KMS-11 (cell line): ENCODE measurements at regions not wholly inside any gene's neighbourhood (a gene's known extent, or its start where the extent isn't known, plus 50 kb on each side); places are given as distances from the start of the nearest gene placed in this dataset.

ENCODE experiments used
- H2AFZ ChIP-seq: fragments of 200-600 bp; sonication (generic); 2 replicates; pipeline ENCODE4 v1.6.1; 2016; ENCODE audit warnings: antibody characterized with exemption, mixed run types, low read depth
- H3K27ac ChIP-seq: fragments of 200-600 bp; sonication (generic); 2 replicates; pipeline ENCODE4 v1.6.1; 2016; ENCODE audit warnings: mild to moderate bottlenecking, mixed run types
- H3K27me3 ChIP-seq: fragments of 200-600 bp; sonication (generic); 2 replicates; pipeline ENCODE4 v1.6.1; 2017; ENCODE audit warnings: mild to moderate bottlenecking, low read depth, mixed run types, moderate library complexity; ENCODE audit not compliant: insufficient read depth
- H3K36me3 ChIP-seq: fragments of 200-600 bp; sonication (generic); 2 replicates; pipeline ENCODE4 v1.6.1; 2017; ENCODE audit warnings: mild to moderate bottlenecking, mixed run types; ENCODE audit not compliant: insufficient read depth
- H3K4me1 ChIP-seq: fragments of 200-600 bp; sonication (generic); 2 replicates; pipeline ENCODE4 v1.6.1; 2016; ENCODE audit warnings: mild to moderate bottlenecking, low read depth, mixed run types; ENCODE audit not compliant: poor library complexity, severe bottlenecking
- H3K4me2 ChIP-seq: fragments of 200-600 bp; sonication (generic); 2 replicates; pipeline ENCODE4 v1.7.0; 2016; ENCODE audit warnings: mild to moderate bottlenecking, mixed run types
- H3K4me3 ChIP-seq: fragments of 200-600 bp; sonication (generic); IDR thresholded peaks from 2 replicates; pipeline ENCODE4 v1.6.1; 2017; ENCODE audit warnings: low read depth, low read length, mixed read lengths; ENCODE audit not compliant: insufficient read depth
- H3K79me2 ChIP-seq: fragments of 200-600 bp; sonication (generic); 2 replicates; pipeline ENCODE4 v1.6.1; 2016; ENCODE audit warnings: low read depth, mixed run types; ENCODE audit not compliant: insufficient read depth
- H3K9ac ChIP-seq: fragments of 200-600 bp; sonication (generic); 2 replicates; pipeline ENCODE4 v1.6.1; 2016; ENCODE audit warnings: mild to moderate bottlenecking, mixed run types
- H4K20me1 ChIP-seq: fragments of 200-600 bp; sonication (generic); 2 replicates; pipeline ENCODE4 v1.6.1; 2016; ENCODE audit warnings: mild to moderate bottlenecking, mixed run types; ENCODE audit not compliant: insufficient read depth
- CTCF ChIP-seq: fragments of 200-600 bp; sonication (generic); conservative IDR thresholded peaks from 2 replicates; pipeline ENCODE4 v1.6.1; 2017; ENCODE audit warnings: low read depth, mild to moderate bottlenecking, antibody characterized with exemption, low read length, moderate library complexity, mixed read lengths

GRCh38 chr9:20187318-20187717 is 398.5 kb upstream of the SLC24A2 start:
- TF ChIP-seq CTCF = no peak
- Histone ChIP-seq H3K36me3 (no peaks in the 10 kb centered on the region), H3K27ac (no peak overlapping the region), H3K79me2 (no peaks in the 10 kb centered on the region), H3K27me3 (no peaks in the 10 kb centered on the region), H2AFZ (no peak overlapping the region), H3K4me1 (no peaks in the 10 kb centered on the region), H4K20me1 (no peaks in the 10 kb centered on the region), H3K4me2 (no peak overlapping the region), H3K4me3 (no peak overlapping the region), H3K9ac (no peak overlapping the region)

- no peak overlapping the region for H2AFZ ChIP-seq
- H3K27ac ChIP-seq = no peak overlapping the region
- no peak overlapping the region for H3K4me3 ChIP-seq
- H3K36me3 ChIP-seq = no peaks in the 10 kb centered on the region
- H3K79me2 ChIP-seq = no peaks in the 10 kb centered on the region
- no peak for TF ChIP-seq CTCF
- no peaks in the 10 kb centered on the region for H3K4me1 ChIP-seq
- H3K9ac ChIP-seq = no peak overlapping the region
- no peaks in the 10 kb centered on the region for H4K20me1 ChIP-seq
- no peak overlapping the region for H3K4me2 ChIP-seq
- no peaks in the 10 kb centered on the region for H3K27me3 ChIP-seq
These were observed 398.0 kb upstream of the SLC24A2 start for GRCh38 chr9:20186823-20187222.

GRCh38 chr9:20186231-20186630 is 397.4 kb upstream of the SLC24A2 start:
- Histone ChIP-seq H4K20me1 (no peaks in the 10 kb centered on the region), H3K79me2 (no peaks in the 10 kb centered on the region), H3K4me1 (no peaks in the 10 kb centered on the region), H3K4me2 (no peak overlapping the region), H3K4me3 (no peak overlapping the region), H3K27ac (no peak overlapping the region), H2AFZ (no peak overlapping the region), H3K9ac (no peak overlapping the region), H3K36me3 (no peaks in the 10 kb centered on the region), H3K27me3 (no peaks in the 10 kb centered on the region)
- TF ChIP-seq CTCF = no peak

- H4K20me1 ChIP-seq = no peaks in the 10 kb centered on the region
- no peaks in the 10 kb centered on the region for H3K79me2 ChIP-seq
- H2AFZ ChIP-seq = no peak overlapping the region
- no peaks in the 10 kb centered on the region for H3K27me3 ChIP-seq
- no peak overlapping the region for H3K4me2 ChIP-seq
- H3K27ac ChIP-seq = no peak overlapping the region
- no peaks in the 10 kb centered on the region for H3K4me1 ChIP-seq
- H3K9ac ChIP-seq = no peak overlapping the region
- H3K36me3 ChIP-seq = no peaks in the 10 kb centered on the region
- no peak overlapping the region for H3K4me3 ChIP-seq
- no peak for TF ChIP-seq CTCF
These were observed 395.7 kb upstream of the SLC24A2 start for GRCh38 chr9:20184541-20184940.

- H3K9ac ChIP-seq = no peak overlapping the region
- no peak for TF ChIP-seq CTCF
- H4K20me1 ChIP-seq = no peaks in the 10 kb centered on the region
- H3K79me2 ChIP-seq = no peaks in the 10 kb centered on the region
- H3K27me3 ChIP-seq = no peaks in the 10 kb centered on the region
- no peak overlapping the region for H3K27ac ChIP-seq
- H3K4me3 ChIP-seq = no peak overlapping the region
- no peak overlapping the region for H2AFZ ChIP-seq
- H3K4me1 ChIP-seq = no peaks in the 10 kb centered on the region
- H3K36me3 ChIP-seq = no peaks in the 10 kb centered on the region
- H3K4me2 ChIP-seq = no peak overlapping the region
These were observed 389.8 kb upstream of the SLC24A2 start for GRCh38 chr9:20178679-20179078.
